ENCODE measurements at regions not wholly inside any gene's neighbourhood (a gene's known extent, or its start where the extent isn't known, plus 50 kb on each side); places are given as distances from the start of the nearest gene placed in this dataset.

DNA sequence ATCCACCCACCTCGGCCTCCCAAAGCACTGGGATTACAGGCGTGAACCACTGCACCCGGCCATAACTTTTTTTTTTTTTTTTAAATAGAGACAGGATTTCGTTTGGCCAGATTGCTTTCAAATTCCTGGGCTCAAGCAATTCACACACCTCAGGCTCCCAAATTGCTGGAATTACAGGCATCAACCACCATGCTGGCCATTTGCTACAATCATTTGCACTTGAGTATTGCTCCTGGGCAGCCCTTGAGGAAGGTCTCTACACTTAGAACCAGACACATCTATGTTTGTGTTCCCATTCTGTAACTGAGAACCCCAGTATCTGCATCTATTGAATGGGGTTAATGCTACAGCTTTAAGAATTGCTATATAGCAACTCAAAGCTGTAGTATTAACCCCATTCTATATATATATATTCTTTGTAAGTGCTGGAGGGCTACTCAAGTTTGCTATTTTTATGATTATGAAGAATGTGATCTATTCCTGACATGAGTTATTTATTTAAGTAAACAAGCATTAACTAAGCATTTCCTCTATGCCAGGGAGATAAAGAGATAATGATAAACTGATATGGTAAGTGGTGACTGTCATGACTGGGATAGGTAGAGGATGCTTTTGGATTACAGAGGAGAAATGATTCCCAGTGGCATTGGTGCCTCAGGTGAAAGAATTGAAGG, 496.5 kb upstream of the TNC start:
- Histone ChIP-seq H3K9me3 (ENCODE audit: control insufficient read depth in 1 of 2, low read length in 2 of 2) (no peaks in the 10 kb centered on the region), H3K27me3 (ENCODE audit: control insufficient read depth in 1 of 2, insufficient read depth in 2 of 2, low read length in 2 of 2) (no peaks in the 10 kb centered on the region), H3K36me3 (ENCODE audit: control insufficient read depth in 1 of 2, insufficient read depth in 2 of 2, low read length in 2 of 2) (no peaks in the 10 kb centered on the region), H3K9ac (ENCODE audit: low read depth in 1 of 2, low read length in 2 of 2) (no peak overlapping the region), H3K4me1 (ENCODE audit: control insufficient read depth in 1 of 2, insufficient read depth in 2 of 2, low read length in 2 of 2) (no peaks in the 10 kb centered on the region), H3K27ac (ENCODE audit: low read depth, low read length) (no peak overlapping the region), H3K4me3 (ENCODE audit: low read depth in 1 of 2, low read length in 2 of 2) (no peak overlapping the region)

DNA sequence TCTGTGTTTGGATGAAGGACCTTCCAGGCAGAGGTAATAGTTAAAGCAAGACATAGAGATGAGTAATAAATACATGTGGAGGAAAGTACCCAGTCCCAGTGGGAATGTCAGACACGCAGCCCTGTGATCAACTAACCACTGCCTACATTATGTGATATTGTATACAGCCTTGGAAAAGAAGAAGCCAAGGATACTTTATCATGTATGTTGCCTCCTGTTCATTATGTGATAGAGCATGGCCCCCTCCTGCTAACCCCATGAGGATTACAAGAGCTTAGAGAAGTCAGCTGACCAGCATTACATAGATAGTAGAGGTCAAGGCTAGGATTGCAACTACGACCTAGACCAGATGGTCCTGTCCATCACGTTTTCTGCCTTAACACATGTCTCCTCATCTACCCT, 497.0 kb upstream of the TNC start:
- Histone ChIP-seq H3K9ac (ENCODE audit: low read depth in 1 of 2, low read length in 2 of 2) (no peak overlapping the region), H3K36me3 (ENCODE audit: control insufficient read depth in 1 of 2, insufficient read depth in 2 of 2, low read length in 2 of 2) (no peaks in the 10 kb centered on the region), H3K4me3 (ENCODE audit: low read depth in 1 of 2, low read length in 2 of 2) (no peak overlapping the region), H3K27me3 (ENCODE audit: control insufficient read depth in 1 of 2, insufficient read depth in 2 of 2, low read length in 2 of 2) (no peaks in the 10 kb centered on the region), H3K4me1 (ENCODE audit: control insufficient read depth in 1 of 2, insufficient read depth in 2 of 2, low read length in 2 of 2) (no peaks in the 10 kb centered on the region), H3K27ac (ENCODE audit: low read depth, low read length) (no peak overlapping the region), H3K9me3 (ENCODE audit: control insufficient read depth in 1 of 2, low read length in 2 of 2) (no peaks in the 10 kb centered on the region)

GRCh38 chr9:115615821-115616665, 498.1 kb upstream of the TNC start:
- Histone ChIP-seq H3K36me3 (ENCODE audit: control insufficient read depth in 1 of 2, insufficient read depth in 2 of 2, low read length in 2 of 2) (no peaks in the 10 kb centered on the region), H3K27me3 (ENCODE audit: control insufficient read depth in 1 of 2, insufficient read depth in 2 of 2, low read length in 2 of 2) (no peaks in the 10 kb centered on the region), H3K4me3 (ENCODE audit: low read depth in 1 of 2, low read length in 2 of 2) (no peak overlapping the region), H3K9ac (ENCODE audit: low read depth in 1 of 2, low read length in 2 of 2) (no peak overlapping the region), H3K4me1 (ENCODE audit: control insufficient read depth in 1 of 2, insufficient read depth in 2 of 2, low read length in 2 of 2) (no peaks in the 10 kb centered on the region), H3K9me3 (ENCODE audit: control insufficient read depth in 1 of 2, low read length in 2 of 2) (no peaks in the 10 kb centered on the region), H3K27ac (ENCODE audit: low read depth, low read length) (no peak overlapping the region)

DNA sequence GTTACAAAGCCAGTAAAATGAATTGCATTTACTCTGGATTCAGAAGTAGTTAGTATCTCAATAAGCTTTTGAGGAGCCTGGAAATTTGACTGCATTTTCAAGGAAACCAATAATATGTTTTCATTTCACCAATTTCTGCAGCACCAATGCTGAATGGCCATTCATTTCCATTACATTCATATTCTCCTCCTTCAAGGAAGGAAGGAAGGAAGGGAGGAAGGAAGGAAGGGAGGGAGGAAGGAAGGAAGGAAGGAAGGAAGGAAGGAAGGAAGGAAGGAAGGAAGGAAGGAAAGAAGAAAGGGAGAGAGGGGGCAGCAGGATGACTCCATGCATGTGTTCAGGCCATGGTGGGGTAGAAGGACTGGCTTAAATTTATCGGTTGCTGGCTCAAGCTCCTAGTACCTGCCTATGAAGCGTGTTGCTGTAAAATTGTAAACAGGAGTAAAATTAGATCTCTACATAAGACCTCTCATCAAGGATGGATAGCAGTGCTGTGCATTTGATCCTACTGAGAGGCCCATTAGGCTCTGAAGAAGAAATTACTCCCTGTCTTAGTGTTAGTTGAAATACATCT, 498.8 kb upstream of the TNC start:
- no peak overlapping the region for H3K4me3 ChIP-seq (ENCODE audit: low read depth in 1 of 2, low read length in 2 of 2)
- H3K9me3 ChIP-seq (ENCODE audit: control insufficient read depth in 1 of 2, low read length in 2 of 2): no peaks in the 10 kb centered on the region
- no peak overlapping the region for H3K27ac ChIP-seq (ENCODE audit: low read depth, low read length)
- no peaks in the 10 kb centered on the region for H3K36me3 ChIP-seq (ENCODE audit: control insufficient read depth in 1 of 2, insufficient read depth in 2 of 2, low read length in 2 of 2)
- no peak overlapping the region for H3K9ac ChIP-seq (ENCODE audit: low read depth in 1 of 2, low read length in 2 of 2)
- no peaks in the 10 kb centered on the region for H3K4me1 ChIP-seq (ENCODE audit: control insufficient read depth in 1 of 2, insufficient read depth in 2 of 2, low read length in 2 of 2)
- H3K27me3 ChIP-seq (ENCODE audit: control insufficient read depth in 1 of 2, insufficient read depth in 2 of 2, low read length in 2 of 2): no peaks in the 10 kb centered on the region

DNA sequence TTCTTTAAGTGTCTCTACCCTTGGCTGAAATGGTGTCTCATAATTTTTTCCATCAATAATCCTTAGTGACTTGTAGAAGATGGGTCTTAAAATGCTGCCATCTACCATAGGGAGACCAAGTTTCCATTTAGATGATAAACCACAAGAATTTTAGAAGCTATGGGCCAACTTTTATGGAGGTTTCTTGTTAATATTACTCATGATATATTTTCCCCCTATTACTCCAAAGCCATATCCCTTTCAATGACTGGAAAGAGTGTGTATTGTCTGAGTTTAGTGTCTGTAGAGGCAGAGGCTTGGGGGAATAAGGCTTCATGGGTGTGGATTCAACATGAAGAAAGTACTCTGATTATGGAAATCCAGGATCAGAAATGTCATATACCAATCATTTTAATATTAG, 507.3 kb upstream of the TNC start:
- Histone ChIP-seq H3K27me3 (ENCODE audit: control insufficient read depth in 1 of 2, insufficient read depth in 2 of 2, low read length in 2 of 2) (no peaks in the 10 kb centered on the region), H3K4me1 (ENCODE audit: control insufficient read depth in 1 of 2, insufficient read depth in 2 of 2, low read length in 2 of 2) (no peaks in the 10 kb centered on the region), H3K36me3 (ENCODE audit: control insufficient read depth in 1 of 2, insufficient read depth in 2 of 2, low read length in 2 of 2) (no peaks in the 10 kb centered on the region), H3K27ac (ENCODE audit: low read depth, low read length) (no peak overlapping the region), H3K9me3 (ENCODE audit: control insufficient read depth in 1 of 2, low read length in 2 of 2) (peaks cover 0 to 4% of the 10 kb centered on the region in 2 donors), H3K4me3 (ENCODE audit: low read depth in 1 of 2, low read length in 2 of 2) (no peak overlapping the region), H3K9ac (ENCODE audit: low read depth in 1 of 2, low read length in 2 of 2) (no peak overlapping the region)

DNA sequence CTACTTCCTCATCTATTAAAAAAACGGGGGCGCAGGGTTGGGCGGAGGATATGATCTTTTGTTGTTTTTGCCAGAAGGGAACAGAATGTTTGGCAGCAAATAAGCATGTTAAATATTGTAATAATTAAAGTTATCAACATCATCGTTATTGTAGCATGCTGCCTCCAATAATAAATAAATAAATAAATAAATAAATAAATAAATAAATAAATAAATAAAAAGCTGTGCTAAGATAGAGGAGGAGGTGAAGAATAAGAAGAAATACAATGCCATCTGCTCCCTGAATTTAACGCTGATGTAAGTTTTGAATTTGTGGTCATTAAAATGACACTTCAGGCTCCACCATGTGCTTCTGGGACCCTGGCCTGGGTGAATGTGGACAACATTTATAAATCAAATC, 508.0 kb upstream of the TNC start:
- no peak overlapping the region for H3K9ac ChIP-seq (ENCODE audit: low read depth in 1 of 2, low read length in 2 of 2)
- H3K4me1 ChIP-seq (ENCODE audit: control insufficient read depth in 1 of 2, insufficient read depth in 2 of 2, low read length in 2 of 2): no peaks in the 10 kb centered on the region
- peaks cover 0 to 4% of the 10 kb centered on the region in 2 donors for H3K9me3 ChIP-seq (ENCODE audit: control insufficient read depth in 1 of 2, low read length in 2 of 2)
- H3K27ac ChIP-seq (ENCODE audit: low read depth, low read length): no peak overlapping the region
- H3K4me3 ChIP-seq (ENCODE audit: low read depth in 1 of 2, low read length in 2 of 2): no peak overlapping the region
- no peaks in the 10 kb centered on the region for H3K27me3 ChIP-seq (ENCODE audit: control insufficient read depth in 1 of 2, insufficient read depth in 2 of 2, low read length in 2 of 2)
- no peaks in the 10 kb centered on the region for H3K36me3 ChIP-seq (ENCODE audit: control insufficient read depth in 1 of 2, insufficient read depth in 2 of 2, low read length in 2 of 2)

- no peaks in the 10 kb centered on the region for H3K27me3 ChIP-seq (ENCODE audit: control insufficient read depth in 1 of 2, insufficient read depth in 2 of 2, low read length in 2 of 2)
- H3K9me3 ChIP-seq (ENCODE audit: control insufficient read depth in 1 of 2, low read length in 2 of 2): no peaks in the 10 kb centered on the region
- H3K4me1 ChIP-seq (ENCODE audit: control insufficient read depth in 1 of 2, insufficient read depth in 2 of 2, low read length in 2 of 2): no peaks in the 10 kb centered on the region
- no peak overlapping the region for H3K4me3 ChIP-seq (ENCODE audit: low read depth in 1 of 2, low read length in 2 of 2)
- H3K36me3 ChIP-seq (ENCODE audit: control insufficient read depth in 1 of 2, insufficient read depth in 2 of 2, low read length in 2 of 2): no peaks in the 10 kb centered on the region
- H3K9ac ChIP-seq (ENCODE audit: low read depth in 1 of 2, low read length in 2 of 2): no peak overlapping the region
- no peak overlapping the region for H3K27ac ChIP-seq (ENCODE audit: low read depth, low read length)
Observed at GRCh38 chr9:115627511-115627910, 509.6 kb upstream of the TNC start.

DNA sequence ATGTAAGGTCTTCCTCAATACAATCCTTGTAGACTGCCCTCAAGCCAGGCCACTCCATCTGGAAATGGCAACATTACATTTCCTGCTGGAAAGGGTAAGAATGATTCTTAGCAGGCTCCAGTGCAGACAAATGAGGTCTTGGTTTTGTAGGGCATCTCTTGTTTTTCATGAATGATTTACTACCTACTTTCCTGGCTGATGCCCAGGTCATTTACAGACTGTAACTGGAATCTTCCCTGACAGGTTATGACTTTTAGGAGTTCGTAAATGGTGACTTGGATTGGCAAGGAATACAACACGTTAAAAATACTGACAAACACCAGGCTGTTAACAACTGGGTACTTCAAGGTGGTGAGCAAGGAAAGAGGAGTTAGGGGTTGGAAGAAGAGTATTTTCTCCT, 510.5 kb upstream of the TNC start:
- H3K36me3 ChIP-seq (ENCODE audit: control insufficient read depth in 1 of 2, insufficient read depth in 2 of 2, low read length in 2 of 2): no peaks in the 10 kb centered on the region
- no peaks in the 10 kb centered on the region for H3K4me1 ChIP-seq (ENCODE audit: control insufficient read depth in 1 of 2, insufficient read depth in 2 of 2, low read length in 2 of 2)
- H3K9ac ChIP-seq (ENCODE audit: low read depth in 1 of 2, low read length in 2 of 2): no peak overlapping the region
- H3K27me3 ChIP-seq (ENCODE audit: control insufficient read depth in 1 of 2, insufficient read depth in 2 of 2, low read length in 2 of 2): no peaks in the 10 kb centered on the region
- no peaks in the 10 kb centered on the region for H3K9me3 ChIP-seq (ENCODE audit: control insufficient read depth in 1 of 2, low read length in 2 of 2)
- H3K27ac ChIP-seq (ENCODE audit: low read depth, low read length): no peak overlapping the region
- no peak overlapping the region for H3K4me3 ChIP-seq (ENCODE audit: low read depth in 1 of 2, low read length in 2 of 2)

GRCh38 chr9:115629879-115630840, 512.2 kb upstream of the TNC start:
- Histone ChIP-seq H3K27me3 (ENCODE audit: control insufficient read depth in 1 of 2, insufficient read depth in 2 of 2, low read length in 2 of 2) (no peaks in the 10 kb centered on the region), H3K4me3 (ENCODE audit: low read depth in 1 of 2, low read length in 2 of 2) (no peak overlapping the region), H3K36me3 (ENCODE audit: control insufficient read depth in 1 of 2, insufficient read depth in 2 of 2, low read length in 2 of 2) (no peaks in the 10 kb centered on the region), H3K4me1 (ENCODE audit: control insufficient read depth in 1 of 2, insufficient read depth in 2 of 2, low read length in 2 of 2) (no peaks in the 10 kb centered on the region), H3K27ac (ENCODE audit: low read depth, low read length) (no peak overlapping the region), H3K9ac (ENCODE audit: low read depth in 1 of 2, low read length in 2 of 2) (no peak overlapping the region), H3K9me3 (ENCODE audit: control insufficient read depth in 1 of 2, low read length in 2 of 2) (no peaks in the 10 kb centered on the region)
